ENCODE measurements at regions not wholly inside any gene's neighbourhood (a gene's known extent, or its start where the extent isn't known, plus 50 kb on each side); places are given as distances from the start of the nearest gene placed in this dataset.

DNA sequence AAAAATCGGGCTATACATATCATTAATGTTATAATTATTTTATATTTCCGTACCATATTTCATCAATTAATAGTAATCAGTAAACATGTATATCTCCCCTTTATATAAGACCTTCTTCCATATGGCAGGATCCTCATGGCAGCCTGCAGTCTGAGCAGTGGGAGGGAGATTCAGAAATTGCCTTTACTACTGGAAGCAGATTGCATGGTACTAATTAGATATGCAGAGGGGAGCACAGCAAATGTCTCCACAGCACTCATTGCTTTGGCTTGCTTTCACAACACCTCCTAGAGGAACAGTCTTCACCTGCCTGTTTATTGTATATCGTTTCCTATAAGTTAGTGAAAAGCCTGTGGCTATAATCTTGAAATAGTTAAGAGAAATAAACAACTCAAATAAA, 585.8 kb upstream of the GOT2 start:
- no peak overlapping the region for H3K4me3 ChIP-seq (ENCODE audit: low read length)
- no peak overlapping the region for H3K27ac ChIP-seq (ENCODE audit: low read length)
- no peaks in the 10 kb centered on the region for H3K79me2 ChIP-seq (ENCODE audit: low read length)
- H4K20me1 ChIP-seq (ENCODE audit: insufficient read depth, low read length): no peaks in the 10 kb centered on the region
- H3K36me3 ChIP-seq (replicated peaks; ENCODE audit: insufficient read depth, low read length): no peaks in the 10 kb centered on the region
- no peaks in the 10 kb centered on the region for H3F3A ChIP-seq (ENCODE audit: insufficient read depth, low read length)
- no peaks in the 10 kb centered on the region for H3K9me3 ChIP-seq (replicated peaks; ENCODE audit: insufficient read depth, low read length)
- no peaks in the 10 kb centered on the region for H3K27me3 ChIP-seq (replicated peaks; ENCODE audit: insufficient read depth, low read length)
- no peaks in the 10 kb centered on the region for H3K9me2 ChIP-seq (replicated peaks; ENCODE audit: insufficient read depth, low read length)
- no peak overlapping the region for H3K4me2 ChIP-seq (ENCODE audit: low read depth, low read length)
- DNase-seq: no peak
- no peak overlapping the region for H3K9ac ChIP-seq (ENCODE audit: low read length)
- no peak overlapping the region for H2AFZ ChIP-seq (ENCODE audit: low read length)
- H3K4me1 ChIP-seq (ENCODE audit: low read length): no peaks in the 10 kb centered on the region
- TF ChIP-seq, protein P1, sequence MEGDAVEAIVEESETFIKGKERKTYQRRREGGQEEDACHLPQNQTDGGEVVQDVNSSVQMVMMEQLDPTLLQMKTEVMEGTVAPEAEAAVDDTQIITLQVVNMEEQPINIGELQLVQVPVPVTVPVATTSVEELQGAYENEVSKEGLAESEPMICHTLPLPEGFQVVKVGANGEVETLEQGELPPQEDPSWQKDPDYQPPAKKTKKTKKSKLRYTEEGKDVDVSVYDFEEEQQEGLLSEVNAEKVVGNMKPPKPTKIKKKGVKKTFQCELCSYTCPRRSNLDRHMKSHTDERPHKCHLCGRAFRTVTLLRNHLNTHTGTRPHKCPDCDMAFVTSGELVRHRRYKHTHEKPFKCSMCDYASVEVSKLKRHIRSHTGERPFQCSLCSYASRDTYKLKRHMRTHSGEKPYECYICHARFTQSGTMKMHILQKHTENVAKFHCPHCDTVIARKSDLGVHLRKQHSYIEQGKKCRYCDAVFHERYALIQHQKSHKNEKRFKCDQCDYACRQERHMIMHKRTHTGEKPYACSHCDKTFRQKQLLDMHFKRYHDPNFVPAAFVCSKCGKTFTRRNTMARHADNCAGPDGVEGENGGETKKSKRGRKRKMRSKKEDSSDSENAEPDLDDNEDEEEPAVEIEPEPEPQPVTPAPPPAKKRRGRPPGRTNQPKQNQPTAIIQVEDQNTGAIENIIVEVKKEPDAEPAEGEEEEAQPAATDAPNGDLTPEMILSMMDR (IDR thresholded peaks at IDR 0.05; ENCODE audit: low read length): no peak
- TF ChIP-seq EZH2phosphoT487 (IDR thresholded peaks at IDR 0.05; ENCODE audit: low read length): no peak
- no peak for TF ChIP-seq EZH2 (optimal IDR thresholded peaks at IDR 0.05; ENCODE audit: low read depth, low read length)

- no peak overlapping the region for H3K4me2 ChIP-seq (ENCODE audit: low read depth, low read length)
- H4K20me1 ChIP-seq (ENCODE audit: insufficient read depth, low read length): no peaks in the 10 kb centered on the region
- H3K9ac ChIP-seq (ENCODE audit: low read length): no peak overlapping the region
- no peak overlapping the region for H2AFZ ChIP-seq (ENCODE audit: low read length)
- H3K27me3 ChIP-seq (replicated peaks; ENCODE audit: insufficient read depth, low read length): no peaks in the 10 kb centered on the region
- no peaks in the 10 kb centered on the region for H3K79me2 ChIP-seq (ENCODE audit: low read length)
- H3K4me3 ChIP-seq (ENCODE audit: low read length): no peak overlapping the region
- no peaks in the 10 kb centered on the region for H3K4me1 ChIP-seq (ENCODE audit: low read length)
- DNase-seq: no peak
- TF ChIP-seq EZH2 (optimal IDR thresholded peaks at IDR 0.05; ENCODE audit: low read depth, low read length) (no peak), EZH2phosphoT487 (IDR thresholded peaks at IDR 0.05; ENCODE audit: low read length) (no peak)
- TF ChIP-seq, protein P1 (IDR thresholded peaks at IDR 0.05; ENCODE audit: low read length): no peak
- no peaks in the 10 kb centered on the region for H3F3A ChIP-seq (ENCODE audit: insufficient read depth, low read length)
- no peaks in the 10 kb centered on the region for H3K9me2 ChIP-seq (replicated peaks; ENCODE audit: insufficient read depth, low read length)
- H3K36me3 ChIP-seq (replicated peaks; ENCODE audit: insufficient read depth, low read length): no peaks in the 10 kb centered on the region
- H3K9me3 ChIP-seq (replicated peaks; ENCODE audit: insufficient read depth, low read length): no peaks in the 10 kb centered on the region
- H3K27ac ChIP-seq (ENCODE audit: low read length): no peak overlapping the region
Observed at GRCh38 chr16:59305850-59306249, 571.7 kb upstream of the GOT2 start.

DNA sequence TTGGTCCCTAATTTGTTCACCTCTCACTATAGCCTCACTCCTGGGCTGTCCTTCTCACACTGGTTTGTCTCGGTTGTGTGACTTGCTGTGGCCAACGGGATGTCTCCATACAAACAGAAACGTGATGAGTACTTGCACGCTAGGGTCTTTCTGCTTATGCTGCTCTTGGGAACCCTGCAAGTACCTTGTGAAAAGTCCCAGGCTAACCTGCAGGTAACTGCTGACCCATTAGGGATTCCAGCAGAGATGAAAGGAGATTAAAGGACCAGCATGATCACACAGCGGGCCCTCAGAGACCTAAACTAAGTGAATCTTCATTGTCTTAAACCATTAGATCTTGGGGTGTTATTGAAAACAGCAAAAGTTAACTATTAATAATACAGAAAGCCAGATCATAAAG, 562.8 kb upstream of the GOT2 start:
- TF ChIP-seq EZH2 (optimal IDR thresholded peaks at IDR 0.05; ENCODE audit: low read depth, low read length): no peak
- TF ChIP-seq, protein P1 (IDR thresholded peaks at IDR 0.05; ENCODE audit: low read length): no peak
- no peak for TF ChIP-seq EZH2phosphoT487 (IDR thresholded peaks at IDR 0.05; ENCODE audit: low read length)
- Histone ChIP-seq H3K79me2 (ENCODE audit: low read length) (no peaks in the 10 kb centered on the region), H3K9me3 (replicated peaks; ENCODE audit: insufficient read depth, low read length) (no peaks in the 10 kb centered on the region), H3F3A (ENCODE audit: insufficient read depth, low read length) (no peaks in the 10 kb centered on the region), H3K4me3 (ENCODE audit: low read length) (no peak overlapping the region), H3K36me3 (replicated peaks; ENCODE audit: insufficient read depth, low read length) (no peaks in the 10 kb centered on the region), H4K20me1 (ENCODE audit: insufficient read depth, low read length) (no peaks in the 10 kb centered on the region), H3K4me2 (ENCODE audit: low read depth, low read length) (no peak overlapping the region), H3K27me3 (replicated peaks; ENCODE audit: insufficient read depth, low read length) (no peaks in the 10 kb centered on the region), H3K9ac (ENCODE audit: low read length) (no peak overlapping the region), H3K27ac (ENCODE audit: low read length) (no peak overlapping the region), H3K9me2 (replicated peaks; ENCODE audit: insufficient read depth, low read length) (no peaks in the 10 kb centered on the region), H3K4me1 (ENCODE audit: low read length) (no peaks in the 10 kb centered on the region), H2AFZ (ENCODE audit: low read length) (no peak overlapping the region)
- DNase-seq: no peak
